ENCODE measurements at regions not wholly inside any gene's neighbourhood (a gene's known extent, or its start where the extent isn't known, plus 50 kb on each side); places are given as distances from the start of the nearest gene placed in this dataset.
A peak's percentile ranks its signal among the peaks of the same experiment; 100 is the strongest.

DNA sequence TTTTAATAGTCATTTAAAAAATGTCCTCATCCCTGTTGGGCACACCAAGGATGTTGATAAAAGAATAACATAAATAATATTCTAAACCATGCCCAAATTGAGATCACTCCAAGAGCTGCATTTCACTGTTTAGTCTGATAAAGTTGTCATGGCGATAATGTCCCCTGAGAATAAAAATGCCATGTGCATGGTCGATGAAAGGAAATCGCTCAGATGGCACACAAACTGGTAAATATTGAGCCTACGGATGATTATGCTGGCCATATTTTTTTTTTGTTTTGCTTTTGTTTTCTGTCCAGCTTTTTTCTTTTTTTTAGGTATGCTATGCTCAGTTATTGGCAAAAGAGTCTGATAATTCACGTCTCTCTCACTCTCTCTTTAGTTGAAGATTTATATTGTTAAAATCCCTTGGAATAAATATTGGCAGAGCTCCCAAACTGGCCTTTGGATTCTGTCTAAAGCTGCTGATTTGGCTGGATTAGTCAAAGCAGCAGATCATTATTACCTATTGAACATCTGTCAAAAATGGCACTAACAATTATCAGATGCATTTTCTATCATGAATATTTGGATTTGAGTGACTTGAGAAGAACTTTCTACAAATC lies 643.8 kb downstream of the SQOR start:
- TF ChIP-seq, protein P1, sequence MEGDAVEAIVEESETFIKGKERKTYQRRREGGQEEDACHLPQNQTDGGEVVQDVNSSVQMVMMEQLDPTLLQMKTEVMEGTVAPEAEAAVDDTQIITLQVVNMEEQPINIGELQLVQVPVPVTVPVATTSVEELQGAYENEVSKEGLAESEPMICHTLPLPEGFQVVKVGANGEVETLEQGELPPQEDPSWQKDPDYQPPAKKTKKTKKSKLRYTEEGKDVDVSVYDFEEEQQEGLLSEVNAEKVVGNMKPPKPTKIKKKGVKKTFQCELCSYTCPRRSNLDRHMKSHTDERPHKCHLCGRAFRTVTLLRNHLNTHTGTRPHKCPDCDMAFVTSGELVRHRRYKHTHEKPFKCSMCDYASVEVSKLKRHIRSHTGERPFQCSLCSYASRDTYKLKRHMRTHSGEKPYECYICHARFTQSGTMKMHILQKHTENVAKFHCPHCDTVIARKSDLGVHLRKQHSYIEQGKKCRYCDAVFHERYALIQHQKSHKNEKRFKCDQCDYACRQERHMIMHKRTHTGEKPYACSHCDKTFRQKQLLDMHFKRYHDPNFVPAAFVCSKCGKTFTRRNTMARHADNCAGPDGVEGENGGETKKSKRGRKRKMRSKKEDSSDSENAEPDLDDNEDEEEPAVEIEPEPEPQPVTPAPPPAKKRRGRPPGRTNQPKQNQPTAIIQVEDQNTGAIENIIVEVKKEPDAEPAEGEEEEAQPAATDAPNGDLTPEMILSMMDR (IDR thresholded peaks at IDR 0.05; ENCODE audit: low read depth, low read length, poor library complexity, severe bottlenecking): no peak
- H3K4me3 ChIP-seq (ENCODE audit: low read length): no peak overlapping the region
- no peaks in the 10 kb centered on the region for H3K4me1 ChIP-seq (ENCODE audit: control insufficient read depth, low read length)
- 0 out of 2 replicates have a peak, but pooled peaks cover 3% of the 10 kb centered on the region for H3K27me3 ChIP-seq (ENCODE audit: control insufficient read depth, low read length)
- no peaks in the 10 kb centered on the region for H3K79me2 ChIP-seq (ENCODE audit: control insufficient read depth, low read length)
- H3K36me3 ChIP-seq (ENCODE audit: control insufficient read depth, low read length): no peaks in the 10 kb centered on the region
- no peaks in the 10 kb centered on the region for H3F3A ChIP-seq (ENCODE audit: control insufficient read depth, insufficient read depth)
- H4K20me1 ChIP-seq (ENCODE audit: control insufficient read depth, insufficient read depth, low read depth, low read length): no peaks in the 10 kb centered on the region
- no peaks in the 10 kb centered on the region for H3K9me3 ChIP-seq (ENCODE audit: control insufficient read depth, insufficient read depth, low read length)
- H3K9me2 ChIP-seq (replicated peaks; ENCODE audit: control insufficient read depth, low read length): no peaks in the 10 kb centered on the region
- no peak overlapping the region for H3K27ac ChIP-seq (ENCODE audit: low read depth, low read length)
- no peak overlapping the region for H3K4me2 ChIP-seq (ENCODE audit: low read length)

DNA sequence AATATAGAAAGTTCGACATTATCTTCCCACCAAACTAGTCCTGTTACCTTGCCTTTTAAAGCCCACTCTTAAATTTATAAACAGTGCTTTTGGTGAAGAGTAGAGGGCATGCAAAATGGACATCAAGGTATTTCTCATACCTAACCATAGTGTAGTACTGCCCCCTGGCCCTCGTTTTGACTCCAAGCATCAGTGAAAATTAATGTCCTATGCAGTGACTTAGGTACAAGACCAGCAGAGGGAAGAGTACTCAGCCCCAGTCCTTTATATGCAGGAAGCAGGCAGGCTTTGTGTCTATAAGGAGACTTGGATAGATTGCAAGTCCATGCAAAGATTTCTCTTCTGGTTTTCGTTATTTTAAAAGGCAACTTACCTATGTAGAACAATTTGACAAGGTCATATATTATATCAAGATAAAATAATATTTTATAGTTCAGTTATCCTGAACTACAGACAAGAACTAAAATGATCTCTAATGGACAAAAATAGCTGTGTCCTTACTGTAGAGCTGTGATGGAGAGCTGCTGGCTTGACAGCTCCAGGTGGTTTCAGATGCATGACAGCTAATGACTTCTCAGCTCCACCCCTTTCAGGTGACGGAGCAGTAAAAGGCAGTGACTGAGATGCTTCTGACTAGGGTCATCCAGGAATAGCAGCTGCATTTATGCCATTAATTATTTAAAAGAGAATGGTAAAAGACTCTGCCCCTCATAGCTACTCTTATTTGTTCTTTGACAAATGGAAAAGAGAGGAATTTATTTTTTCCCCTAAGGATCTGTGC lies 646.1 kb downstream of the SQOR start:
- Histone ChIP-seq H3F3A (ENCODE audit: control insufficient read depth, insufficient read depth) (no peaks in the 10 kb centered on the region), H3K9me2 (replicated peaks; ENCODE audit: control insufficient read depth, low read length) (no peaks in the 10 kb centered on the region), H3K27ac (ENCODE audit: low read depth, low read length) (no peak overlapping the region), H3K27me3 (ENCODE audit: control insufficient read depth, low read length) (0 out of 2 replicates have a peak, but pooled peaks cover 3% of the 10 kb centered on the region), H3K79me2 (ENCODE audit: control insufficient read depth, low read length) (no peaks in the 10 kb centered on the region), H3K4me2 (ENCODE audit: low read length) (no peak overlapping the region), H3K9me3 (ENCODE audit: control insufficient read depth, insufficient read depth, low read length) (no peaks in the 10 kb centered on the region), H4K20me1 (ENCODE audit: control insufficient read depth, insufficient read depth, low read depth, low read length) (no peaks in the 10 kb centered on the region), H3K4me1 (ENCODE audit: control insufficient read depth, low read length) (no peaks in the 10 kb centered on the region), H3K4me3 (ENCODE audit: low read length) (no peak overlapping the region), H3K36me3 (ENCODE audit: control insufficient read depth, low read length) (no peaks in the 10 kb centered on the region)
- no peak for TF ChIP-seq EZH2phosphoT487 (IDR thresholded peaks at IDR 0.05; ENCODE audit: borderline replicate concordance, low read length)
- TF ChIP-seq, protein P1 (IDR thresholded peaks at IDR 0.05; ENCODE audit: low read depth, low read length, poor library complexity, severe bottlenecking): peak; percentile 26

DNA sequence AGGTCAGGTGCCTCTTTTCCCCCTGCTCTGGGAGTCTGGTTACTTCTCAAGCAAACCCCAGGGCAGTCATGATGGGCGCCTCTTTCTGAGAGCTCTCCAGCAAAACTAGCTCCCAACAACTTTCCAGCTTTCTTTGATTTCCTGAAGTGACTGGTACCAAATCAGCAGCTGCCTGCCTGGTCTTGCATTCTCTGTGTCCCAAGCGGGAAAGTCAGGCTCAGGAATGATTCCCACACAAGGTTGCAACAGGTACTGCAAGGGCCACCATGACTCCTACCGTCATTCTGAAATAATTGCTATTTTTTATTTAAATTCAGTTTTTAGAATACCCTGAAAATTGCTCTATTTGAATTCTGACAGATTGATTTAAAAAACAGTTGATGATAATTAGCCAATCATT lies 658.7 kb downstream of the SQOR start:
- H3K4me2 ChIP-seq (ENCODE audit: low read length): no peak overlapping the region
- H3K27ac ChIP-seq (ENCODE audit: low read depth, low read length): no peak overlapping the region
- H3K4me1 ChIP-seq (ENCODE audit: control insufficient read depth, low read length): peaks cover 19% of the 10 kb centered on the region
- no peaks in the 10 kb centered on the region for H3F3A ChIP-seq (ENCODE audit: control insufficient read depth, insufficient read depth)
- H3K9me2 ChIP-seq (replicated peaks; ENCODE audit: control insufficient read depth, low read length): no peaks in the 10 kb centered on the region
- H3K27me3 ChIP-seq (ENCODE audit: control insufficient read depth, low read length): no peaks in the 10 kb centered on the region
- H3K36me3 ChIP-seq (ENCODE audit: control insufficient read depth, low read length): no peaks in the 10 kb centered on the region
- TF ChIP-seq, protein P1 (IDR thresholded peaks at IDR 0.05; ENCODE audit: low read depth, low read length, poor library complexity, severe bottlenecking): no peak
- no peak for TF ChIP-seq EZH2phosphoT487 (IDR thresholded peaks at IDR 0.05; ENCODE audit: borderline replicate concordance, low read length)
- H3K4me3 ChIP-seq (ENCODE audit: low read length): no peak overlapping the region
- no peaks in the 10 kb centered on the region for H3K79me2 ChIP-seq (ENCODE audit: control insufficient read depth, low read length)
- H4K20me1 ChIP-seq (ENCODE audit: control insufficient read depth, insufficient read depth, low read depth, low read length): no peaks in the 10 kb centered on the region
- H3K9me3 ChIP-seq (ENCODE audit: control insufficient read depth, insufficient read depth, low read length): 0 out of 2 replicates have a peak, but pooled peaks cover 3% of the 10 kb centered on the region
